ENCODE measurements at regions not wholly inside any gene's neighbourhood (a gene's known extent, or its start where the extent isn't known, plus 50 kb on each side); places are given as distances from the start of the nearest gene placed in this dataset.

- Histone ChIP-seq H3K4me2 (ENCODE audit: insufficient read depth, low read length) (no peak overlapping the region), H2AFZ (ENCODE audit: low read length) (no peak overlapping the region), H3K9me3 (ENCODE audit: low read depth, low read length) (no peaks in the 10 kb centered on the region), H3K27ac (ENCODE audit: low read depth, low read length) (peak overlapping the region; percentile 24), H3K27me3 (ENCODE audit: insufficient read depth, low read length) (no peaks in the 10 kb centered on the region), H3K36me3 (ENCODE audit: insufficient read depth, low read length) (no peaks in the 10 kb centered on the region), H3K4me3 (ENCODE audit: insufficient read depth, low read length) (no peak overlapping the region), H3K79me2 (ENCODE audit: insufficient read depth, low read length) (no peaks in the 10 kb centered on the region), H3K4me1 (ENCODE audit: insufficient read depth, low read length) (peaks cover 23% of the 10 kb centered on the region), H4K20me1 (ENCODE audit: insufficient read depth, low read length) (no peaks in the 10 kb centered on the region)
- peak; percentile 80 for DNase-seq (ENCODE audit: insufficient read length, low spot score, missing footprints)
- no peak for TF ChIP-seq CTCF (IDR thresholded peaks at IDR 0.05; ENCODE audit: extremely low read depth, low read depth, low read length)
Measured at GRCh38 chr18:56148373-56148772, 490.0 kb downstream of the TXNL1 start.

- no peaks in the 10 kb centered on the region for H3K36me3 ChIP-seq (ENCODE audit: insufficient read depth, low read length)
- no peak overlapping the region for H3K27ac ChIP-seq (ENCODE audit: low read depth, low read length)
- H3K27me3 ChIP-seq (ENCODE audit: insufficient read depth, low read length), result no peaks in the 10 kb centered on the region
- H3K9me3 ChIP-seq (ENCODE audit: low read depth, low read length), result no peaks in the 10 kb centered on the region
- no peaks in the 10 kb centered on the region for H3K79me2 ChIP-seq (ENCODE audit: insufficient read depth, low read length)
- H2AFZ ChIP-seq (ENCODE audit: low read length), result peak overlapping the region; percentile 16
- peaks cover 27% of the 10 kb centered on the region for H3K4me1 ChIP-seq (ENCODE audit: insufficient read depth, low read length)
- no peak for TF ChIP-seq CTCF (IDR thresholded peaks at IDR 0.05; ENCODE audit: extremely low read depth, low read depth, low read length)
- no peak for DNase-seq (ENCODE audit: insufficient read length, low spot score, missing footprints)
- H3K4me2 ChIP-seq (ENCODE audit: insufficient read depth, low read length), result no peak overlapping the region
- no peak overlapping the region for H3K4me3 ChIP-seq (ENCODE audit: insufficient read depth, low read length)
- H4K20me1 ChIP-seq (ENCODE audit: insufficient read depth, low read length), result no peaks in the 10 kb centered on the region
Measured at GRCh38 chr18:56146565-56146964, 491.8 kb downstream of the TXNL1 start.

GRCh38 chr18:56142001-56142400 lies 496.4 kb downstream of the TXNL1 start:
- no peaks in the 10 kb centered on the region for H3K36me3 ChIP-seq (ENCODE audit: insufficient read depth, low read length)
- no peaks in the 10 kb centered on the region for H3K79me2 ChIP-seq (ENCODE audit: insufficient read depth, low read length)
- no peaks in the 10 kb centered on the region for H3K9me3 ChIP-seq (ENCODE audit: low read depth, low read length)
- DNase-seq (ENCODE audit: insufficient read length, low spot score, missing footprints), result no peak
- TF ChIP-seq CTCF (IDR thresholded peaks at IDR 0.05; ENCODE audit: extremely low read depth, low read depth, low read length), result no peak
- no peak overlapping the region for H3K4me2 ChIP-seq (ENCODE audit: insufficient read depth, low read length)
- no peak overlapping the region for H3K4me3 ChIP-seq (ENCODE audit: insufficient read depth, low read length)
- H3K4me1 ChIP-seq (ENCODE audit: insufficient read depth, low read length), result peaks cover 32% of the 10 kb centered on the region
- H4K20me1 ChIP-seq (ENCODE audit: insufficient read depth, low read length), result no peaks in the 10 kb centered on the region
- no peaks in the 10 kb centered on the region for H3K27me3 ChIP-seq (ENCODE audit: insufficient read depth, low read length)
- no peak overlapping the region for H2AFZ ChIP-seq (ENCODE audit: low read length)
- no peak overlapping the region for H3K27ac ChIP-seq (ENCODE audit: low read depth, low read length)

GRCh38 chr18:56139792-56140254 lies 498.6 kb downstream of the TXNL1 start:
- no peaks in the 10 kb centered on the region for H3K79me2 ChIP-seq (ENCODE audit: insufficient read depth, low read length)
- no peak for TF ChIP-seq CTCF (IDR thresholded peaks at IDR 0.05; ENCODE audit: extremely low read depth, low read depth, low read length)
- H2AFZ ChIP-seq (ENCODE audit: low read length), result peak overlapping the region; percentile 85
- no peaks in the 10 kb centered on the region for H4K20me1 ChIP-seq (ENCODE audit: insufficient read depth, low read length)
- no peaks in the 10 kb centered on the region for H3K27me3 ChIP-seq (ENCODE audit: insufficient read depth, low read length)
- H3K27ac ChIP-seq (ENCODE audit: low read depth, low read length), result peak overlapping the region; percentile 93
- peak overlapping the region; percentile 4 for H3K4me3 ChIP-seq (ENCODE audit: insufficient read depth, low read length)
- no peaks in the 10 kb centered on the region for H3K36me3 ChIP-seq (ENCODE audit: insufficient read depth, low read length)
- H3K4me2 ChIP-seq (ENCODE audit: insufficient read depth, low read length), result peak overlapping the region; percentile 53
- peaks cover 23% of the 10 kb centered on the region for H3K4me1 ChIP-seq (ENCODE audit: insufficient read depth, low read length)
- DNase-seq (ENCODE audit: insufficient read length, low spot score, missing footprints), result peak; percentile 78
- no peaks in the 10 kb centered on the region for H3K9me3 ChIP-seq (ENCODE audit: low read depth, low read length)

All from osteoblast (primary cell).